OCI-LY3 (cell line): ENCODE measurements at regions not wholly inside any gene's neighbourhood (a gene's known extent, or its start where the extent isn't known, plus 50 kb on each side); places are given as distances from the start of the nearest gene placed in this dataset.

ENCODE experiments used
- EZH2phosphoT487 ChIP-seq: fragments of 200-600 bp; shearing (Covaris generic); IDR thresholded peaks from 2 replicates; pipeline ENCODE4 v1.6.1; 2018; ENCODE audit warnings: antibody characterized with exemption, mixed run types, low read depth
- TF ChIP-seq, protein P1 (sequence below): fragments of 200-600, 300-600 bp; sonication (generic); IDR thresholded peaks from 2 replicates; pipeline ENCODE4 v1.5.1; 2014; ENCODE audit warnings: antibody characterized with exemption, low read length, low read depth

DNA sequence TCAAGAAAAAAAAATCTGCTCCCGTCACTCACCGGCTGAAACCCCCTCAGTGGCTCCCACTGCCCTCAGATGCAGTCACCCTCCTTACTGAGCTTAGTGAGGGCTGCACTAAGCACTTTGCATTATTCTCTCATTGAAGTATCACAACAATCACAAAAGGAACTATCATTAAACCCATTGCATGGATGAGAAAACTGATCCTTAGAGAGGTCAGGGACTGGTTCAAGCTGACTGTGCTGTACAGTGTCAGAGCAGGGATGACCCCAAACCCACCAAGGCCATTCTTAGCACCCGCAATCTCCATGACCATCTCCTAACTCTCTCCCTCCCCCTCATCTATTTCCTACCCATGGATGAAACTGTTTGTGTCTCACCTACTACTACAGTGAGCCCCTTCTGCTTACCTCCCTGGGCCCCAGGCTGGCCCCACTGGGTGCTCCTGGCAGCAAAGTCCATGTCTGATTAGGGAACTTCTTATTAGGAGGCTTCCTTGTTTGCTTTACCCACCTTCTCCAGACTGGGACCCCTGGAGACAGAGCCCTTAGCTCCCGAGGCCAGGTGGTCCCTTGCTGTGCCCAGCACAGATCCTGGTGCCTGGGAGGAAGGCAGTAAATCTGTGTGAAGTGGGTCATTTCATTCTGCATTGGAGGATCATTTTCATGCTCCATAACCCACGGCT is 139.3 kb upstream of the ID2 start:
- TF ChIP-seq, protein P1, sequence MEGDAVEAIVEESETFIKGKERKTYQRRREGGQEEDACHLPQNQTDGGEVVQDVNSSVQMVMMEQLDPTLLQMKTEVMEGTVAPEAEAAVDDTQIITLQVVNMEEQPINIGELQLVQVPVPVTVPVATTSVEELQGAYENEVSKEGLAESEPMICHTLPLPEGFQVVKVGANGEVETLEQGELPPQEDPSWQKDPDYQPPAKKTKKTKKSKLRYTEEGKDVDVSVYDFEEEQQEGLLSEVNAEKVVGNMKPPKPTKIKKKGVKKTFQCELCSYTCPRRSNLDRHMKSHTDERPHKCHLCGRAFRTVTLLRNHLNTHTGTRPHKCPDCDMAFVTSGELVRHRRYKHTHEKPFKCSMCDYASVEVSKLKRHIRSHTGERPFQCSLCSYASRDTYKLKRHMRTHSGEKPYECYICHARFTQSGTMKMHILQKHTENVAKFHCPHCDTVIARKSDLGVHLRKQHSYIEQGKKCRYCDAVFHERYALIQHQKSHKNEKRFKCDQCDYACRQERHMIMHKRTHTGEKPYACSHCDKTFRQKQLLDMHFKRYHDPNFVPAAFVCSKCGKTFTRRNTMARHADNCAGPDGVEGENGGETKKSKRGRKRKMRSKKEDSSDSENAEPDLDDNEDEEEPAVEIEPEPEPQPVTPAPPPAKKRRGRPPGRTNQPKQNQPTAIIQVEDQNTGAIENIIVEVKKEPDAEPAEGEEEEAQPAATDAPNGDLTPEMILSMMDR = no peak
- no peak for TF ChIP-seq EZH2phosphoT487
